Smooth muscle cell (in vitro differentiated cells): ENCODE measurements at regions not wholly inside any gene's neighbourhood (a gene's known extent, or its start where the extent isn't known, plus 50 kb on each side); places are given as distances from the start of the nearest gene placed in this dataset.

Source experiments
- DNase-seq: peaks from one replicate; lab custom pipeline; 2025; ENCODE audit not compliant: unreplicated experiment; lab: John Stamatoyannopoulos, UW
- H2AFZ ChIP-seq: fragments of 200-600 bp; sonication (generic); 2 replicates; pipeline ENCODE4 v1.6.0; 2016; ENCODE audit warnings: antibody characterized with exemption, low read depth, mild to moderate bottlenecking
- H3F3A ChIP-seq: fragments of 200-600 bp; sonication (generic); 2 replicates; pipeline ENCODE4 v1.6.0; 2017; ENCODE audit warnings: antibody characterized with exemption, low read depth
- H3K27ac ChIP-seq: fragments of 200-600 bp; sonication (generic); 2 replicates; pipeline ENCODE4 v1.5.1; 2016; ENCODE audit warnings: low read depth, mild to moderate bottlenecking
- H3K27me3 ChIP-seq: fragments of 200-600 bp; sonication (generic); 2 replicates; pipeline ENCODE4 v1.6.1; 2016; ENCODE audit warnings: low read depth, mild to moderate bottlenecking
- H3K36me3 ChIP-seq: fragments of 200-600 bp; sonication (generic); 2 replicates; pipeline ENCODE4 v1.5.1; 2016; ENCODE audit warnings: low read depth
- H3K4me1 ChIP-seq: fragments of 200-600 bp; sonication (generic); 2 replicates; pipeline ENCODE4 v1.5.1; 2016; ENCODE audit warnings: low read depth
- H3K4me2 ChIP-seq: fragments of 200-600 bp; sonication (generic); 2 replicates; pipeline ENCODE4 v1.6.0; 2016; ENCODE audit warnings: mild to moderate bottlenecking
- H3K4me3 ChIP-seq: fragments of 200-600 bp; sonication (generic); 2 replicates; pipeline ENCODE4 v1.5.1; 2016; ENCODE audit warnings: mild to moderate bottlenecking
- H3K79me2 ChIP-seq: fragments of 200-600 bp; sonication (generic); 2 replicates; pipeline ENCODE4 v1.6.0; 2016; ENCODE audit warnings: low read depth, mild to moderate bottlenecking
- H3K9ac ChIP-seq: fragments of 200-600 bp; sonication (generic); 2 replicates; pipeline ENCODE4 v1.6.0; 2016; ENCODE audit warnings: low read depth
- H3K9me3 ChIP-seq: fragments of 200-600 bp; sonication (generic); replicated peaks from 2 replicates; pipeline ENCODE4 v1.5.1; 2016; ENCODE audit warnings: low read depth
- H4K20me1 ChIP-seq: fragments of 200-600 bp; sonication (generic); 2 replicates; pipeline ENCODE4 v1.6.0; 2016; ENCODE audit warnings: low read depth
- WGBS: methylation state at CpG from one replicate; pipeline ENCODE4 v1.1.7; 2016; ENCODE audit warnings: low lambda C conversion rate; 5-methylcytosine and 5-hydroxymethylcytosine counted together
- TF ChIP-seq, protein P1 (sequence below): fragments of 200-600 bp; sonication (generic); IDR thresholded peaks from 2 replicates; pipeline ENCODE4 v1.5.1; 2017; ENCODE audit warnings: borderline replicate concordance, mild to moderate bottlenecking, antibody characterized with exemption; ENCODE audit not compliant: insufficient read depth, poor library complexity, severe bottlenecking

DNA sequence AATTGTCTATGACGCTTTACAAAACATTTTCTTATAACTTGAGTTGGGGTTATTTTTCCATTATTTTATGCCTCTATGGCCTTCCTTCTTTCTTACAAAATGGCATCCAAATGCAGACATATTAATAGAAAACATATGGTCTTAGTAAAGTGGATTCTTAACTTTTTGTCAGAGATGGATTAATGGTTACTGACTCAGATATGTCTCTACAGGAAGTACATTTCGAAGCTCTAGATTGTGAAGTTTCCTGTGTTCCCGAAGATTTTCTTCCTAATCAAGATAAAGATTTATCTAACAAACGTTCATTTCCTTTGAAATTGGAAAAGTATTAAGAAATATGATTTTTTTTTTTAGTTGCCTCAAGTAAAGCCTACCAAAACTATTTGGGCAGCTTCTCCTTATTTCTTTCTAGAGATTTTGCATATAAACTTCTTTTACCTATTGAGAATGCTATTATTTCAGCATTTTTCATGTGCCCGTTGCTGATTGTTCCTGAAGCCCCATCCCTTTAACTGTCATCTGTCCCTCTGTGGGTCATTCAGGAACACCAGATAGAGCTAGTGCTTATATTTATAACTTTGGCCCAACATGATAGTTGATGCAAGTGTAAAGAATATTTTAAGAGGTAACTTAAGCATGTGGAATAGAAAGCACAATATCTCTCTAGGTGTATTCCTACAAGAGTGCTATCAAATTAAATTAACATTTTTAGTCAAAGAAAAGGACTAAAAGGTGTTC is 498.0 kb downstream of the CCDC85A start:
- H3F3A ChIP-seq = peaks cover 5% of the 10 kb centered on the region
- H3K4me3 ChIP-seq = no peak overlapping the region
- H3K4me1 ChIP-seq = no peaks in the 10 kb centered on the region
- peak overlapping the region; percentile 75 for H3K27ac ChIP-seq
- no peaks in the 10 kb centered on the region for H3K27me3 ChIP-seq
- WGBS = 43% methylated on average over 5 of the region's 5 CpGs
- TF ChIP-seq, protein P1, sequence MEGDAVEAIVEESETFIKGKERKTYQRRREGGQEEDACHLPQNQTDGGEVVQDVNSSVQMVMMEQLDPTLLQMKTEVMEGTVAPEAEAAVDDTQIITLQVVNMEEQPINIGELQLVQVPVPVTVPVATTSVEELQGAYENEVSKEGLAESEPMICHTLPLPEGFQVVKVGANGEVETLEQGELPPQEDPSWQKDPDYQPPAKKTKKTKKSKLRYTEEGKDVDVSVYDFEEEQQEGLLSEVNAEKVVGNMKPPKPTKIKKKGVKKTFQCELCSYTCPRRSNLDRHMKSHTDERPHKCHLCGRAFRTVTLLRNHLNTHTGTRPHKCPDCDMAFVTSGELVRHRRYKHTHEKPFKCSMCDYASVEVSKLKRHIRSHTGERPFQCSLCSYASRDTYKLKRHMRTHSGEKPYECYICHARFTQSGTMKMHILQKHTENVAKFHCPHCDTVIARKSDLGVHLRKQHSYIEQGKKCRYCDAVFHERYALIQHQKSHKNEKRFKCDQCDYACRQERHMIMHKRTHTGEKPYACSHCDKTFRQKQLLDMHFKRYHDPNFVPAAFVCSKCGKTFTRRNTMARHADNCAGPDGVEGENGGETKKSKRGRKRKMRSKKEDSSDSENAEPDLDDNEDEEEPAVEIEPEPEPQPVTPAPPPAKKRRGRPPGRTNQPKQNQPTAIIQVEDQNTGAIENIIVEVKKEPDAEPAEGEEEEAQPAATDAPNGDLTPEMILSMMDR = no peak
- no peaks in the 10 kb centered on the region for H3K36me3 ChIP-seq
- H3K9ac ChIP-seq = no peak overlapping the region
- H3K4me2 ChIP-seq = peak overlapping the region; percentile 55
- no peaks in the 10 kb centered on the region for H3K79me2 ChIP-seq
- no peak for DNase-seq
- H2AFZ ChIP-seq = peak overlapping the region; percentile 10
- no peaks in the 10 kb centered on the region for H4K20me1 ChIP-seq
- H3K9me3 ChIP-seq = no peaks in the 10 kb centered on the region

DNA sequence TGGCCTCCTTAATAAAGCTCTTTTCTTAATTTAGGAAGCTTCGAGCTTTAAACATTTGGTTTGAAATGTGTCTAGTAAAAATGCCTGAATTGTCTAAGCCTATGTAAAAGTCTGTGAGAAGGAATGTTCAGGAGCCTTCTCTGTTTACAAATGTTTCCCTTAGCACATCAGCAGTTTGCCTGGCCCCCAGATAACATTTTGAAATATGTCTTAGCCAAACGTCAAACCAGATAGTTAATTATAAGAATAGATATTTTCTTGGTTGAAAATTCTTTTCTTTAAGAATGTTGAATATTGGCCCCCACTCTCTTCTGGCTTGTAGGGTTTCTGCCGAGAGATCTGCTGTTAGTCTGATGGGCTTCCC is 498.6 kb downstream of the CCDC85A start:
- H3K27ac ChIP-seq = peak overlapping the region; percentile 75
- H3K4me2 ChIP-seq = peak overlapping the region; percentile 44
- no peaks in the 10 kb centered on the region for H3K4me1 ChIP-seq

DNA sequence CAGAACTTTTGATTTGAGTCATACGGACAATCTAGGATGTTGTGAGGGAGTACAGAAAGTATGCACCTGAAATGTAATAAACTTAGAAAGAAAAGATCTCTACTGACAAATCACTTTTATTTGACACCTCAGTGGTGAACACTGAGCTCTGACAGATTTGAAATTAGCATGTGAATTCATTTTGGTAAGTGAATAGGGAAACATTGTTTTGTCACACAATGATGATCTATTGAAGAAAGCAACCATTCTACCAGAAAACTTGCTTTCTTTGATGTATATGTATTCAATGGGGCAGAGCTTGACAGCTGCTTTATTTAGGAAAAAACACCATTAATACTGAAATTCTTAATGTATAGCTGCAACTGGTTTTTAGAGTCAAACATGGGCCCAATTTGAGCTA is 500.5 kb downstream of the CCDC85A start:
- no peaks in the 10 kb centered on the region for H3K79me2 ChIP-seq

More for the DNA sequence above, 498.6 kb downstream of the CCDC85A start:
- peak overlapping the region; percentile 10 for H2AFZ ChIP-seq
- no peaks in the 10 kb centered on the region for H3K27me3 ChIP-seq
- no peak for DNase-seq
- H3K79me2 ChIP-seq = no peaks in the 10 kb centered on the region
- H3F3A ChIP-seq = peaks cover 5% of the 10 kb centered on the region
- TF ChIP-seq, protein P1 = no peak
- H3K36me3 ChIP-seq = no peaks in the 10 kb centered on the region
- no peaks in the 10 kb centered on the region for H4K20me1 ChIP-seq
- H3K4me3 ChIP-seq = no peak overlapping the region
- no peak overlapping the region for H3K9ac ChIP-seq
- H3K9me3 ChIP-seq = no peaks in the 10 kb centered on the region
- WGBS = 50% methylated on average over 3 of the region's 3 CpGs

More for the DNA sequence above, 500.5 kb downstream of the CCDC85A start:
- peaks cover 5% of the 10 kb centered on the region for H3F3A ChIP-seq
- H3K4me1 ChIP-seq = no peaks in the 10 kb centered on the region
- H3K4me2 ChIP-seq = no peak overlapping the region
- TF ChIP-seq, protein P1 = no peak
- H3K36me3 ChIP-seq = no peaks in the 10 kb centered on the region
- WGBS = 91% methylated on average over 1 of the region's 1 CpG
- no peaks in the 10 kb centered on the region for H3K27me3 ChIP-seq
- DNase-seq = no peak
- no peaks in the 10 kb centered on the region for H3K9me3 ChIP-seq
- no peak overlapping the region for H3K9ac ChIP-seq
- H3K4me3 ChIP-seq = no peak overlapping the region
- no peak overlapping the region for H2AFZ ChIP-seq
- no peak overlapping the region for H3K27ac ChIP-seq
- H4K20me1 ChIP-seq = no peaks in the 10 kb centered on the region
